H1 (cell line): ENCODE measurements at regions not wholly inside any gene's neighbourhood (a gene's known extent, or its start where the extent isn't known, plus 50 kb on each side); places are given as distances from the start of the nearest gene placed in this dataset. TPM values are rescaled to one million over a fixed set of nuclear protein-coding genes. Genes with fewer than 3 reads are reported as not detected.

Experiments
- small RNA-seq: library from polyadenylated mRNA; stranded (forward); fragments of <200 nt; extraction: miRNeasy Mini kit (QIAGEN cat#:217004); gene quantifications from one replicate; pipeline ENCODE3, GENCODE V24; 2013; ENCODE audit not compliant: insufficient read depth

Small RNA genes in the stretch of these regions (small RNA-seq; reads per million reads assigned to genes)
- gene AC027506.1, result not detected
